ENCODE measurements at regions not wholly inside any gene's neighbourhood (a gene's known extent, or its start where the extent isn't known, plus 50 kb on each side); places are given as distances from the start of the nearest gene placed in this dataset.

DNA sequence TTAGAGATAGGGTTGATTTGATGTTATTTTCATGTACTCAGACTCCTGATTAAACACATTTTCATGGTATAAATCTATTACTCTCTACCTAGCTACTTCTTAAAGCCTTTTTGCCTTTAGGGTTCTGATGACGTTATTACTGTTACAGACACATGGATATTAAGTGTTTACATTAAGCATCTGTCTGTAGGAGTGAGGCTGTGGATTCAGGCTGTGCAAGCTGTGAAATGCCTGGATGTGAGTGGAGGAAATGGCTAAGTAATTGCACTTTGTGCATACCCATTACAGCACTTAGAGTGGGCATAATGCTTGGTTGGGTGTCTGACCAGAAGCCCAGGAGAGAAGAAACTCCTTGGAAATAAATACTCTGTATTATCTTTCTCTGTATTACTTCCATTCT is 186.8 kb downstream of the SNX18 start:
- H3K27me3 ChIP-seq, result no peaks in the 10 kb centered on the region
- no peaks in the 10 kb centered on the region for H3K36me3 ChIP-seq
- peaks cover 0 to 12% (median 4%) of the 10 kb centered on the region in 4 donors for H3K4me1 ChIP-seq
- no peak for TF ChIP-seq POLR2A (IDR thresholded peaks at IDR 0.05)
- no peak for TF ChIP-seq CTCF (IDR thresholded peaks at IDR 0.05)
- no peak overlapping the region for H3K27ac ChIP-seq
- DNase-seq, result no peak
- H3K4me3 ChIP-seq, result no peak overlapping the region
- H3K9me3 ChIP-seq, result no peaks in the 10 kb centered on the region

DNA sequence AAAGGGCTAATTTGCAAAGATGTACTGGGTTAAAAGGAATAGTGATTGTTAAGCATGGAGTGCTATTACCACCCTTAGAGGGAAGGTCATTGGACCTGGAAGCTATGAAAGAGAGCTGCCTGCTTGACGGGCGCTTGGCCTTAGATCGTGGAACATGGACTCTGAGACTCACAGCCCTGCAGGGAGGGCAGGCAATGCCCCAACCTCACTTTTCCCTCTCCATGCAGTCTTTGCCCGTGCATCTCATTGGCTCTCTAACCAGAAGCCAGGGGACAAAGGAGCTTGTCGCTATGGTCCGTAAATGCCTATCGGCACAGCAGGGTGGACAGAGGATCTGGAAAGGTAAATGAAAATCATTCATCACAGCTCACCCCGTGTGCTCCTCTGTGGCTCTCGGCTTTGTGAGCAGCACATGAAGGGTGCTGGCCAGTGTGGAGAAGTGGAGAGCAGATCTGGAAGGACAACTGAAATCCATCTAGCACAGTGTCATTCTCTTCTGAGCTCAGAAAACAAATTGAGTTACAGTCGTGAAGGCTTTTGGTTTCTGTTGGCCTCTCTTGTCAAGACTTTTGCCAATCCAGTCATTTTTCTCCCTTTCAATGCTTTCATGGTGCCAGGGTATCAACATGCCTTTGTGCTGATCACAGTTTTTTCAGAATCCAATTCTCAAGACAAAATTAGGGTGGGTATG is 186.2 kb downstream of the SNX18 start:
- Histone ChIP-seq H3K9me3 (no peaks in the 10 kb centered on the region), H3K36me3 (no peaks in the 10 kb centered on the region), H3K4me3 (no peak overlapping the region), H3K27me3 (no peaks in the 10 kb centered on the region), H3K27ac (peak overlapping the region in 2 of 4 donors; percentile 4 to 12), H3K4me1 (peaks cover 0 to 12% (median 4%) of the 10 kb centered on the region in 4 donors)
- DNase-seq, result no peak
- TF ChIP-seq POLR2A (IDR thresholded peaks at IDR 0.05), result no peak
- TF ChIP-seq CTCF (IDR thresholded peaks at IDR 0.05), result no peak

GRCh38 chr5:54703133-54703532 is 185.6 kb downstream of the SNX18 start:
- Histone ChIP-seq H3K9me3 (no peaks in the 10 kb centered on the region), H3K27me3 (no peaks in the 10 kb centered on the region), H3K4me1 (peaks cover 0 to 12% (median 4%) of the 10 kb centered on the region in 4 donors), H3K4me3 (no peak overlapping the region), H3K27ac (peak overlapping the region in 1 of 4 donors; percentile 4), H3K36me3 (no peaks in the 10 kb centered on the region)
- TF ChIP-seq CTCF (IDR thresholded peaks at IDR 0.05), result no peak
- no peak for TF ChIP-seq POLR2A (IDR thresholded peaks at IDR 0.05)
- no peak for DNase-seq

DNA sequence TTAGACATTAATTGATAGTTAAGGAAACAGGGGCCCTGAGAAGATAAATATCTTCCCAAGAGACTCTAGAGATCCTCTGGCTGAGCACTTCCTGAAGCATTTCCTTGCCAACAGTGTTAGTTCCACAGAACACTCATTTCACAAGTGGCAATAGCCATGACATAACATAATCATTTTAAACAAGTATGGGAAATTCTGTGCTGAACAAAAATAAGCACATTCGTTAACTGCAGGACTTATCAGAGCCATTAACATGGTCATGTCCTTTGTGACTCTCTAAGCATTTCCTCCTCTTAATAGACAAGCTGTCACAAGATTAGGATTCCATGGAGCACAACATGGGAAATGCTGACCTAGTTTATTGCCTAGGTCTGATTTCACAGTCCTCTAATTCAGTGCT is 184.9 kb downstream of the SNX18 start:
- Histone ChIP-seq H3K36me3 (no peaks in the 10 kb centered on the region), H3K9me3 (no peaks in the 10 kb centered on the region), H3K27me3 (no peaks in the 10 kb centered on the region), H3K4me1 (peaks cover 0 to 12% (median 4%) of the 10 kb centered on the region in 4 donors), H3K27ac (no peak overlapping the region), H3K4me3 (no peak overlapping the region)
- no peak for TF ChIP-seq CTCF (IDR thresholded peaks at IDR 0.05)
- TF ChIP-seq POLR2A (IDR thresholded peaks at IDR 0.05), result no peak
- no peak for DNase-seq

- Histone ChIP-seq H3K9me3 (no peaks in the 10 kb centered on the region), H3K36me3 (no peaks in the 10 kb centered on the region), H3K4me3 (no peak overlapping the region), H3K4me1 (peaks cover 0 to 12% (median 4%) of the 10 kb centered on the region in 4 donors), H3K27me3 (no peaks in the 10 kb centered on the region), H3K27ac (no peak overlapping the region)
- TF ChIP-seq CTCF (IDR thresholded peaks at IDR 0.05) (no peak), POLR2A (IDR thresholded peaks at IDR 0.05) (no peak)
- no peak for DNase-seq
Measured at GRCh38 chr5:54700986-54701578, 183.5 kb downstream of the SNX18 start.

Measured in Peyer's patch (tissue), 4 donors.